ENCODE measurements at regions not wholly inside any gene's neighbourhood (a gene's known extent, or its start where the extent isn't known, plus 50 kb on each side); places are given as distances from the start of the nearest gene placed in this dataset.

DNA sequence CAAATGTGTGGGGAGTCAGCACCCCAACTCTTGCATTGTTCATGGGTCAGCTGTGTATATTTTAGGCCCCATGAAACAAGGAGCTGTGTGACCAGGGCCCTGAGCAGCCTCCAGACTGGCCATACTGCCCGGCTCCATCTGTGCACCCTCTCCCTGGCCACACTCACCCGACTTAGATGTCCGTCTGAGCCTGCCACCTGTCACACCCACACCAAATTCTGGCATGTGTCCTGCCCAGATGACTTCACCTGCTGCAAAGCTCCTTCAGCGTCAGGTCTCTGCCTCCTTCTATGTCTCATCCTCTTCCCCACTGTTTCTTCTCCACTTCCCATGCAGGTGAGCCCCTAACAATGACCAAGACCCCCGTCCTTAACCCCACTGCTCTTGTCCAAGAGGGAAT lies 88.1 kb upstream of the THBS2 start:
- Mint-ChIP-seq H3K27me3 (peaks cover 32 to 36% of the 10 kb centered on the region in 2 donors), H3K4me1 (ENCODE audit: low read depth in 2 of 2) (no peaks in the 10 kb centered on the region), H3K36me3 (ENCODE audit: insufficient read depth) (no peaks in the 10 kb centered on the region), H3K4me3 (no peak overlapping the region), H3K9me3 (no peaks in the 10 kb centered on the region), H3K27ac (no peak overlapping the region)
- no peak for ATAC-seq (replicated peaks)
- DNase-seq = no peak

GRCh38 chr6:169341065-169341464 lies 87.4 kb upstream of the THBS2 start:
- DNase-seq = no peak

GRCh38 chr6:169340395-169340794 lies 86.7 kb upstream of the THBS2 start:
- no peaks in the 10 kb centered on the region for H3K36me3 Mint-ChIP-seq (ENCODE audit: insufficient read depth)
- no peak for DNase-seq
- H3K4me1 Mint-ChIP-seq (ENCODE audit: low read depth in 2 of 2) = no peaks in the 10 kb centered on the region

More at GRCh38 chr6:169341065-169341464, 87.4 kb upstream of the THBS2 start:
- Mint-ChIP-seq H3K36me3 (ENCODE audit: insufficient read depth) (no peaks in the 10 kb centered on the region), H3K4me3 (no peak overlapping the region), H3K27me3 (peaks cover 29 to 36% of the 10 kb centered on the region in 2 donors), H3K9me3 (no peaks in the 10 kb centered on the region), H3K4me1 (ENCODE audit: low read depth in 2 of 2) (no peaks in the 10 kb centered on the region), H3K27ac (no peak overlapping the region)
- ATAC-seq (replicated peaks) = no peak

GRCh38 chr6:169339731-169340309 lies 86.2 kb upstream of the THBS2 start:
- H3K4me3 Mint-ChIP-seq = no peak overlapping the region
- no peaks in the 10 kb centered on the region for H3K9me3 Mint-ChIP-seq
- ATAC-seq (replicated peaks) (no peak), DNase-seq (no peak)
- H3K27me3 Mint-ChIP-seq = peaks cover 31 to 33% of the 10 kb centered on the region in 2 donors
- no peak overlapping the region for H3K27ac Mint-ChIP-seq
- H3K36me3 Mint-ChIP-seq (ENCODE audit: insufficient read depth) = no peaks in the 10 kb centered on the region
- H3K4me1 Mint-ChIP-seq (ENCODE audit: low read depth in 2 of 2) = no peaks in the 10 kb centered on the region

More at GRCh38 chr6:169340395-169340794, 86.7 kb upstream of the THBS2 start:
- H3K27ac Mint-ChIP-seq = no peak overlapping the region
- H3K4me3 Mint-ChIP-seq = no peak overlapping the region
- no peaks in the 10 kb centered on the region for H3K9me3 Mint-ChIP-seq
- H3K27me3 Mint-ChIP-seq = peaks cover 26 to 36% of the 10 kb centered on the region in 2 donors
- no peak for ATAC-seq (replicated peaks)

GRCh38 chr6:169339025-169339424 lies 85.4 kb upstream of the THBS2 start:
- no peak for DNase-seq
- Mint-ChIP-seq H3K4me3 (no peak overlapping the region), H3K27me3 (peaks cover 30 to 36% of the 10 kb centered on the region in 2 donors), H3K27ac (no peak overlapping the region), H3K36me3 (ENCODE audit: insufficient read depth) (no peaks in the 10 kb centered on the region), H3K4me1 (ENCODE audit: low read depth in 2 of 2) (no peaks in the 10 kb centered on the region), H3K9me3 (no peaks in the 10 kb centered on the region)
- ATAC-seq (replicated peaks) = no peak

DNA sequence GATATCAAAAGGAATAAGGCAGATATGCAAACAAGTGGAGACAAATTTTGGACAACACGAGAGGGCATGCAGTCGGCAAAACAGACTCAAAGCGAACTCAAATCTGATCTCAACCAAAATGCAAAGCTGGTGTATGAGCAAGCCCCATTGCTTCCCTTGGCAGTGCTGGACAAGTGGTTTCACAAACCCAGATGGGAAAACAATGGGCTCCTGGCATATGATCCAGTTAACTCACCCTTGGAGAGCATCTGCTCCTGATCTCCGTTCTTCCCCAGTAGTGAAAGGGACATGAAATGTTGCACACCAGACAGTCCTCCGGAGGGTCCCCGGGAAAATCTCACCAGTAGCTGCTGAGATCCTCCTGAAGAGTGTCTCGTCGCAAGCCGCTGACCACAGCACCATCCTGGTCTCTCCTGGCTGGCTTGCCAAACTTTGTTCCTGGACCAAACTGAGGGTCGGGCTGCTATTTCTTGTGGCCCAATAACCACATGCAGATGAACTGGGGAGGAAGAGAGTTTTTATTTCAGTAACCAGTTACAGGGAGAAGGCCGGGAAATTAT lies 84.3 kb upstream of the THBS2 start:
- H3K27me3 Mint-ChIP-seq = peaks cover 32 to 37% of the 10 kb centered on the region in 2 donors
- H3K36me3 Mint-ChIP-seq (ENCODE audit: insufficient read depth) = no peaks in the 10 kb centered on the region
- DNase-seq (no peak), ATAC-seq (replicated peaks) (no peak)
- H3K27ac Mint-ChIP-seq = no peak overlapping the region
- H3K9me3 Mint-ChIP-seq = no peaks in the 10 kb centered on the region
- H3K4me3 Mint-ChIP-seq = no peak overlapping the region
- no peaks in the 10 kb centered on the region for H3K4me1 Mint-ChIP-seq (ENCODE audit: low read depth in 2 of 2)

DNA sequence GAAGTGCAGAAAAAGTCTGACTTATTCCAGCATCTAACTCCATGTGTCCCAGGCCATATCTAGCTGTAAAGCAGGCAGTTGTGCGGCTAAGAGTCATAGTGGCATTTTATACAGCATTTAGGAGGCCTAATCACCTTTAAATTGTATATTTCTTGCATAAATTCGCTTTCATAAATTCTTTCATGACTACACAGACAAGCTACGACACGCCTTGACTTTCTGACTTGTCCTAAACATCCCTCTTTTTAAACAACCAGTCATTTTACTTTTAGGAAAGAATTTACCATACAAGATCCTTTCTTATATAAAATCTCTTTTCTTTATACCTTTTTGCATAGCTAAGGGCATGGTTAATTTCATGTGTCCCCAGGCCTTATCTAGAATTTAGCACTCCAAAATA lies 81.7 kb upstream of the THBS2 start:
- DNase-seq (no peak), ATAC-seq (replicated peaks) (no peak)
- no peaks in the 10 kb centered on the region for H3K36me3 Mint-ChIP-seq (ENCODE audit: insufficient read depth)
- no peaks in the 10 kb centered on the region for H3K4me1 Mint-ChIP-seq (ENCODE audit: low read depth in 2 of 2)
- H3K4me3 Mint-ChIP-seq = no peak overlapping the region
- no peaks in the 10 kb centered on the region for H3K9me3 Mint-ChIP-seq
- H3K27ac Mint-ChIP-seq = no peak overlapping the region
- H3K27me3 Mint-ChIP-seq = peaks cover 41% of the 10 kb centered on the region in 2 donors

GRCh38 chr6:169332250-169332649 lies 78.6 kb upstream of the THBS2 start:
- Mint-ChIP-seq H3K4me3 (no peak overlapping the region), H3K4me1 (ENCODE audit: low read depth in 2 of 2) (no peaks in the 10 kb centered on the region), H3K36me3 (ENCODE audit: insufficient read depth) (no peaks in the 10 kb centered on the region), H3K27ac (no peak overlapping the region), H3K9me3 (no peaks in the 10 kb centered on the region), H3K27me3 (peaks cover 48 to 49% of the 10 kb centered on the region in 2 donors)
- DNase-seq (no peak), ATAC-seq (replicated peaks) (no peak)

DNA sequence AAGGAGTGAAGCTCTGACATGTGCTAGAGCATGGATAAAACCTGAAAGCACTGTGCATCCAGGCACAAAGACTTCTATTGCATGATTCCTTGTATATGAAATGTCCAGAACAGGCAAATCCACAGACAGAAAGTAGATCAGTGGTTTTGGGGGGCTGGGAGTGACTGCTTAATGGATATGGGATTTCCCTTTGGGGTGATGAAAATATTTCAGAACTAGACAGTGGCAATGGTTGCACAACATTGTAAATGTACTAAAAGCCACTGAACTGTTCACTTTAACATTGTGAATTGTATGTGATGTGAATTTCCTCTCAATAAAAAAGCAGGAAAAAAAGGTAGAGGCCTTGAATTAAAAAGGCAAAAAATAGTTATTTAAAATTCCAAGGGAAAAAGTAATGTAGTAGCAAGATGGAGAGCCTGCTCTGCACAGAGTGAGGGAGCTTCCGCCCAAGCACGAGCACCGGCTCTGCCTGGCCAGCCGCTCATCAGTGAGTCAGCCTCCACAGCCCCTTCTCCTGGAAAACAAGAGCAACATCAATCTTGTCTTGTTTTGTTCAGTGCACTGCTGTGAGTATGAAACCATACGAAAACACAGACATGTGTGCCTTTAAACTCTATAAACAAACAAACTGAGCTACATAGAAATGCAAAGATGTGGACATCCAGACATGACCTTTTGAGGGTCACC lies 74.6 kb upstream of the THBS2 start:
- DNase-seq (no peak), ATAC-seq (replicated peaks) (no peak)
- no peak overlapping the region for H3K4me3 Mint-ChIP-seq
- no peaks in the 10 kb centered on the region for H3K9me3 Mint-ChIP-seq
- no peak overlapping the region for H3K27ac Mint-ChIP-seq
- no peaks in the 10 kb centered on the region for H3K36me3 Mint-ChIP-seq (ENCODE audit: insufficient read depth)
- H3K27me3 Mint-ChIP-seq = peaks cover 35 to 71% of the 10 kb centered on the region in 2 donors
- H3K4me1 Mint-ChIP-seq (ENCODE audit: low read depth in 2 of 2) = no peaks in the 10 kb centered on the region

- H3K27me3 Mint-ChIP-seq = peaks cover 30 to 72% of the 10 kb centered on the region in 2 donors
- H3K9me3 Mint-ChIP-seq = no peaks in the 10 kb centered on the region
- ATAC-seq (replicated peaks) = no peak
- H3K36me3 Mint-ChIP-seq (ENCODE audit: insufficient read depth) = no peaks in the 10 kb centered on the region
- DNase-seq = no peak
- no peak overlapping the region for H3K27ac Mint-ChIP-seq
- H3K4me1 Mint-ChIP-seq (ENCODE audit: low read depth in 2 of 2) = no peaks in the 10 kb centered on the region
- H3K4me3 Mint-ChIP-seq = no peak overlapping the region
Observed at GRCh38 chr6:169326067-169326799, 72.6 kb upstream of the THBS2 start.

GRCh38 chr6:169324656-169325459 lies 71.2 kb upstream of the THBS2 start:
- ATAC-seq (replicated peaks) (no peak), DNase-seq (no peak)
- Mint-ChIP-seq H3K27me3 (peaks cover 26 to 68% of the 10 kb centered on the region in 2 donors), H3K4me1 (ENCODE audit: low read depth in 2 of 2) (no peaks in the 10 kb centered on the region), H3K27ac (no peak overlapping the region), H3K36me3 (ENCODE audit: insufficient read depth) (no peaks in the 10 kb centered on the region), H3K4me3 (no peak overlapping the region), H3K9me3 (no peaks in the 10 kb centered on the region)

- Mint-ChIP-seq H3K36me3 (ENCODE audit: insufficient read depth) (no peaks in the 10 kb centered on the region), H3K4me1 (ENCODE audit: low read depth in 2 of 2) (no peaks in the 10 kb centered on the region), H3K27ac (no peak overlapping the region), H3K9me3 (no peaks in the 10 kb centered on the region), H3K27me3 (peaks cover 23 to 65% of the 10 kb centered on the region in 2 donors), H3K4me3 (no peak overlapping the region)
- ATAC-seq (replicated peaks) (no peak), DNase-seq (no peak)
Observed at GRCh38 chr6:169324086-169324485, 70.4 kb upstream of the THBS2 start.

DNA sequence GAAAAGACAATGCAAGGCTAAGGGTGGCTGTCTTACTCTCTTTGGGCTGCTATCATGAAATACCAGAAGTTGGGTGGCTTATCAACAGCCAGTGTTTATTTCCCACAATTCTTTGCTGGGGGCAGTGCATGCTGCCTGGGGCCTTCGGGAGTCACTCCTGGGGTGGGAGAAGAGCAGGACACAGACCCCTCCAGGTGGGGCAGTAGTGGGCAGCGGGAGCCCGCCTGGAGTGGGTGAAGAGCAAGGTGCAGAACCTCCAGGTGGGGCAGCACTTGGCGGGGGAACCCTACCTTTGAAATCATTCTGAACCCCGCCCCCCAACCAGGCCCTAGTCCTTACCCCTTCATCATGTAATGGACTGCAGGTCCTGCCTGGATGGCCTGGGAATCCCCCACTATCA lies 69.6 kb upstream of the THBS2 start:
- DNase-seq (no peak), ATAC-seq (replicated peaks) (no peak)
- Mint-ChIP-seq H3K4me3 (no peak overlapping the region), H3K27ac (no peak overlapping the region), H3K27me3 (peaks cover 23 to 65% of the 10 kb centered on the region in 2 donors), H3K36me3 (ENCODE audit: insufficient read depth) (no peaks in the 10 kb centered on the region), H3K4me1 (ENCODE audit: low read depth in 2 of 2) (no peaks in the 10 kb centered on the region), H3K9me3 (no peaks in the 10 kb centered on the region)

Data from effector memory CD8-positive, alpha-beta T cell (primary cell).